NCI-H1105 treated with DMSO at 0.1 percent for 48 hours (cell line): ENCODE measurements at regions not wholly inside any gene's neighbourhood (a gene's known extent, or its start where the extent isn't known, plus 50 kb on each side); places are given as distances from the start of the nearest gene placed in this dataset.
"Not testable (repeated sequence)": the region's sequence is repeated elsewhere in the genome, so short reads cannot be mapped to it uniquely, and the experiment has no call there.

Source experiments
- DNase-seq: peaks from one replicate; lab custom pipeline; 2025; lab: John Stamatoyannopoulos, UW

GRCh38 chr7:32223071-32223650 is 153.0 kb upstream of the PDE1C start:
- no peak for DNase-seq

GRCh38 chr7:32222251-32222900 is 152.2 kb upstream of the PDE1C start:
- DNase-seq = no peak

GRCh38 chr7:32221736-32222135 is 151.5 kb upstream of the PDE1C start:
- no peak for DNase-seq

GRCh38 chr7:32221056-32221455 is 150.8 kb upstream of the PDE1C start:
- DNase-seq = no peak

- DNase-seq = not testable (repeated sequence)
Observed at GRCh38 chr7:32219831-32220230, 149.6 kb upstream of the PDE1C start.

GRCh38 chr7:32219416-32219815 is 149.2 kb upstream of the PDE1C start:
- DNase-seq = no peak

GRCh38 chr7:32218741-32219288 is 148.6 kb upstream of the PDE1C start:
- DNase-seq = no peak

GRCh38 chr7:32218154-32218467 is 147.9 kb upstream of the PDE1C start:
- DNase-seq = no peak

GRCh38 chr7:32217341-32218153 is 147.3 kb upstream of the PDE1C start:
- DNase-seq = no peak

GRCh38 chr7:32216759-32217158 is 146.6 kb upstream of the PDE1C start:
- no peak for DNase-seq

GRCh38 chr7:32215697-32216096 is 145.5 kb upstream of the PDE1C start:
- DNase-seq = no peak

GRCh38 chr7:32214913-32215312 is 144.7 kb upstream of the PDE1C start:
- no peak for DNase-seq

GRCh38 chr7:32212321-32212720 is 142.1 kb upstream of the PDE1C start:
- no peak for DNase-seq

GRCh38 chr7:32206987-32207386 is 136.8 kb upstream of the PDE1C start:
- DNase-seq = no peak

- no peak for DNase-seq
Observed at GRCh38 chr7:32206488-32206887, 136.3 kb upstream of the PDE1C start.

- DNase-seq = not testable (repeated sequence)
Observed at GRCh38 chr7:32205298-32205824, 135.2 kb upstream of the PDE1C start.

GRCh38 chr7:32204361-32205018 is 134.3 kb upstream of the PDE1C start:
- DNase-seq = peak; percentile 77

- no peak for DNase-seq
Observed at GRCh38 chr7:32200646-32201045, 130.4 kb upstream of the PDE1C start.

GRCh38 chr7:32194537-32194936 is 124.3 kb upstream of the PDE1C start:
- no peak for DNase-seq

- no peak for DNase-seq
Observed at GRCh38 chr7:32191305-32191704, 121.1 kb upstream of the PDE1C start.

- DNase-seq = no peak
Observed at GRCh38 chr7:32179567-32179966, 109.4 kb upstream of the PDE1C start.

- DNase-seq = no peak
Observed at GRCh38 chr7:32178677-32179366, 108.6 kb upstream of the PDE1C start.
